Gastrocnemius medialis (tissue), 4 donors: ENCODE measurements at regions not wholly inside any gene's neighbourhood (a gene's known extent, or its start where the extent isn't known, plus 50 kb on each side); places are given as distances from the start of the nearest gene placed in this dataset.

Source experiments
- ATAC-seq, 2 donors: fragments of 150-250 bp; one replicate each; pipeline ENCODE4 v1.9.1; 2016
- DNase-seq, 2 donors: peaks; one replicate each; pipeline ENCODE4 v3.0.0-alpha.2; 2019
- H3K27ac ChIP-seq, 4 donors: fragments of 200-600 bp; sonication (generic); 1 replicate in 1 of 4; 2 replicates in 3 of 4; pipeline ENCODE4 v1.5.1; 2016 to 2018; ENCODE audit warnings: mild to moderate bottlenecking in 2 of 4, moderate library complexity in 1 of 4
- H3K27me3 ChIP-seq, 3 donors: fragments of 200-600 bp; sonication (generic) in 2 of 3; 1 replicate in 1 of 3; 2 replicates in 2 of 3; pipeline versions ENCODE4 v1.5.1 to v1.6.0; 2016 to 2019; ENCODE audit warnings: mild to moderate bottlenecking in 1 of 3, moderate library complexity in 1 of 3
- H3K36me3 ChIP-seq, 2 donors: fragments of 200-600 bp; sonication (generic) in 1 of 2; one replicate each; pipeline ENCODE4 v1.5.1; 2017 to 2018
- H3K4me1 ChIP-seq, 2 donors: fragments of 200-600 bp; sonication (generic) in 1 of 2; one replicate each; pipeline ENCODE4 v1.5.1; 2016 to 2017; ENCODE audit warnings: mild to moderate bottlenecking in 2 of 2
- H3K4me3 ChIP-seq, 4 donors: fragments of 200-600 bp; sonication (generic) in 3 of 4; 1 replicate in 1 of 4; 2 replicates in 3 of 4; pipeline ENCODE4 v1.5.1; 2016 to 2019; ENCODE audit warnings: mild to moderate bottlenecking in 2 of 4
- H3K9me3 ChIP-seq, 3 donors: fragments of 200-600 bp; sonication (generic) in 2 of 3; 1 replicate in 1 of 3; 2 replicates in 2 of 3; pipeline ENCODE4 v1.5.1; 2016 to 2019
- POLR2A ChIP-seq, 2 donors: fragments of 450-650 bp; IDR thresholded peaks; one replicate each; pipeline ENCODE4 v1.6.1; 2017; ENCODE audit warnings: antibody characterized with exemption in 2 of 2, mild to moderate bottlenecking in 2 of 2, moderate library complexity in 2 of 2
- in situ Hi-C, 4 donors: fragments of 200-750 bp; cut with MboI; loops; one replicate each; pipeline versions ENCODE4 v1.15.0 to v1.8.0; 2017; ENCODE audit warnings: low sequenced_read_pairs in 4 of 4
- intact Hi-C: fragments of 100-400 bp; cut with DNase I; formaldehyde crosslinking; loops from one replicate; pipeline ENCODE4 v1.15.1; 2023; ENCODE audit warnings: low total_unique reads
- TF ChIP-seq, protein P1 (sequence below), 5 experiments: fragments of 450-650 bp in 3 of 5; fragments of 200-600 bp in 2 of 5; sonication (generic) in 2 of 5; IDR thresholded peaks in 4 of 5; conservative IDR thresholded peaks in 1 of 5; 1 replicate in 4 of 5; 2 replicates in 1 of 5; pipeline ENCODE4 v1.5.1; 2016 to 2019; ENCODE audit warnings: antibody characterized with exemption in 5 of 5, mild to moderate bottlenecking in 3 of 5, moderate library complexity in 3 of 5

DNA sequence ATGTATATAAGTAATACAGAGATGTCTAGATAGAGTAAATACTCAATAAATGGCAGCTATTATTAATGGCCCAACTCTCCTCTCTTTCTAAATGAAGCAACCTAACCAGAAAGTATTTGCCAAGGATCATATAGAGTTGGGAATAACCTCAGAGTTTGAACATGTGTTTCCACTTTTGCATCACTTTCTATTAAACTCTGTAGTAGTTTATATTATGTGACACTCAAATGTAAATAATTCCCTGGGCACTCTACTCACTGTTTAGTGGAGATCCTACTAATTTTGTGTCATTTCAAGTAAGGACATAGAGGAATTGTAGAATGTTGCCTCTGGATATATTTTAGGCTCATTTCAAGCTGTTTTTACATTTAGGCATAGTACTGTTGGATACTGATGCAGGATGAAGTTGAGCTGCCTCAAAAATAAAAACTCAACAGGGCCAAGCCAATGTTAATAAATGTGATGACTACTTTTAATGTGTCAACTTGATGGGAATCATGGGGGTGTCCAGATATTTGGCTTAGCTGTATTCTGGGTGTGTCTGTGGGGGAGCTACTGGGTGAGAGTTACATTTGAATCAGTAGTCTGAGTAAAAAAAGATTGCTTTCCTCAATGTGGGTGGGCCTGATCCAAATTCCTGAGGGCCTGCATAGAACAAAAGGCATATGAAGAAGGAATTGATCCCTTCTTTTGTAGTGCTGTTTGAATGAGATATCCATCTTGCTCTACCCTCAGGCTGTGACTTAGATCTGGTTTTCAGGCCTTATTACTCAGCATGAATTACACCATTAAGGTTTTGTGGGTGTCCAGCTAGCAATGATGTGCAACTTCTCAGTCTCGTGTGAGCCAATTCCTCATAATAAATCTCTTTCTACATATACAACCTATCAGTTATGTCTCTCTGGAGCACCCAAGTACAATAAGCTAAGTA is 1368.2 kb downstream of the STIM2 start:
- Histone ChIP-seq H3K4me3 (no peak overlapping the region), H3K36me3 (no peaks in the 10 kb centered on the region), H3K9me3 (no peaks in the 10 kb centered on the region), H3K27me3 (no peaks in the 10 kb centered on the region), H3K27ac (no peak overlapping the region), H3K4me1 (no peaks in the 10 kb centered on the region)
- ATAC-seq = no peak
- in situ Hi-C loops (no loop called here), intact Hi-C loops (no loop called here)
- DNase-seq = no peak
- no peak for TF ChIP-seq POLR2A (IDR thresholded peaks at IDR 0.05)
- TF ChIP-seq, protein P1, sequence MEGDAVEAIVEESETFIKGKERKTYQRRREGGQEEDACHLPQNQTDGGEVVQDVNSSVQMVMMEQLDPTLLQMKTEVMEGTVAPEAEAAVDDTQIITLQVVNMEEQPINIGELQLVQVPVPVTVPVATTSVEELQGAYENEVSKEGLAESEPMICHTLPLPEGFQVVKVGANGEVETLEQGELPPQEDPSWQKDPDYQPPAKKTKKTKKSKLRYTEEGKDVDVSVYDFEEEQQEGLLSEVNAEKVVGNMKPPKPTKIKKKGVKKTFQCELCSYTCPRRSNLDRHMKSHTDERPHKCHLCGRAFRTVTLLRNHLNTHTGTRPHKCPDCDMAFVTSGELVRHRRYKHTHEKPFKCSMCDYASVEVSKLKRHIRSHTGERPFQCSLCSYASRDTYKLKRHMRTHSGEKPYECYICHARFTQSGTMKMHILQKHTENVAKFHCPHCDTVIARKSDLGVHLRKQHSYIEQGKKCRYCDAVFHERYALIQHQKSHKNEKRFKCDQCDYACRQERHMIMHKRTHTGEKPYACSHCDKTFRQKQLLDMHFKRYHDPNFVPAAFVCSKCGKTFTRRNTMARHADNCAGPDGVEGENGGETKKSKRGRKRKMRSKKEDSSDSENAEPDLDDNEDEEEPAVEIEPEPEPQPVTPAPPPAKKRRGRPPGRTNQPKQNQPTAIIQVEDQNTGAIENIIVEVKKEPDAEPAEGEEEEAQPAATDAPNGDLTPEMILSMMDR (IDR thresholded peaks at IDR 0.05 in 4 of 5, conservative IDR thresholded peaks at IDR 0.05 in 1 of 5) = no peak

DNA sequence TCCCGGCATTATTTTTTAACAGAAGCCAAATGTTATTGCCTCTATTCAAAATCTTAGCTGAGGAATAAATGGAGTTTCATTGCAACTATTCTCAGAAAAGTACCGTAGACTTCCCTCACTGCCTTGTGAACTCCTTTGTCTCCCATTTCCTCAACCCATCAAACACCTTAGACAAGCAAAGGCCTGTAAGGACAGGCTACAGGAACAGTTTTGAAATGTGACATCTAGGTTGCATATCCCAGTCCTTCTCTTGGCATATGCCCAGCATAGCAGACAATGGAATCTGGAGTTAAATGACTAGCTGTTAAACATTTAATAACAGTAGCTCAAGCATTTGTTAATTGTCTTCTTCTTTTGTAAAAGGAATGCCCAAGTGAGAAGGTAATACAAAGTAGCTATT is 1371.7 kb downstream of the STIM2 start:
- Histone ChIP-seq H3K4me1 (no peaks in the 10 kb centered on the region), H3K36me3 (no peaks in the 10 kb centered on the region), H3K4me3 (no peak overlapping the region), H3K27ac (no peak overlapping the region), H3K27me3 (no peaks in the 10 kb centered on the region), H3K9me3 (no peaks in the 10 kb centered on the region)
- ATAC-seq = no peak
- intact Hi-C loops = no loop called here
- no peak for DNase-seq
- TF ChIP-seq POLR2A (IDR thresholded peaks at IDR 0.05) = no peak
- TF ChIP-seq, protein P1 (IDR thresholded peaks at IDR 0.05 in 4 of 5, conservative IDR thresholded peaks at IDR 0.05 in 1 of 5) = no peak
- in situ Hi-C loops = no loop called here

DNA sequence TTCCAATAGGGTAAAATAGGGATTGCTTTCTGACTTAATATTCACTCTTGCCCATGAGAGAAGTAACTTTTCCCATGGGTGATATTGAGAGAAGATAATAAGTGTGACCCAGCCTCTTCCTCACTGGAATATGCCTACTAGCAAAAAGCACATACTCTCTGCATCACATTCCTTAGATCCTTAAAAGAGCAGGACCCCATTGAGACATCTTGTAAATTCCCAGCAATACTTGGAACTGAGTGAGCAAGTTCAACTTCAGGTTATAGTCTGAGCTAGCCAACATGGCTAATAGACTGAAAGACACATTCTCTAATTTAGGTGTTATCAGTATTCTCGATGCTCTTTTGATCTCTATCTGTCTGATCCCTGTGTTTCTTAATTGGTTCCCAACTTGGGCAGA is 1372.3 kb downstream of the STIM2 start:
- Histone ChIP-seq H3K9me3 (no peaks in the 10 kb centered on the region), H3K4me1 (no peaks in the 10 kb centered on the region), H3K27me3 (no peaks in the 10 kb centered on the region), H3K36me3 (no peaks in the 10 kb centered on the region), H3K27ac (no peak overlapping the region), H3K4me3 (no peak overlapping the region)
- in situ Hi-C loops (no loop called here), intact Hi-C loops (no loop called here)
- TF ChIP-seq, protein P1 (IDR thresholded peaks at IDR 0.05 in 4 of 5, conservative IDR thresholded peaks at IDR 0.05 in 1 of 5) = no peak
- TF ChIP-seq POLR2A (IDR thresholded peaks at IDR 0.05) = no peak
- DNase-seq (no peak), ATAC-seq (no peak)

DNA sequence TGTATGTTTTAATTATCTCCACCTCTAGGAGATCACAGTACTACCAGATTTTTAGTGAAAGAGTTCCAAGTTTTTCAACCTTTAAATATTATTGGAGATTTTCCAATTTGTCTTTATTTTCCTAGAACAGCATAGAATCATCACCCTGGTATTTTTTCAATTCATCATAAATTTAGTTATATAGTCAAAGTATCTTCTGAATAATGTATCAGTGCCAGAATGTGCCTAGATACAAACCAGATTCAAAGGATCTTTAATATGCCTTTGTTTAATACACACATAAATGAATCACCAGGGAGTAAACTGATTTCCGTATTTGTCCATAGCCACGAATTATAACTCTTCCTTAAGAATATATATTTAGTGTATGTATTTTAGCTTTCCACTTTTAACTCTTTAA is 1373.1 kb downstream of the STIM2 start:
- H3K9me3 ChIP-seq = no peaks in the 10 kb centered on the region
- TF ChIP-seq POLR2A (IDR thresholded peaks at IDR 0.05) = no peak
- TF ChIP-seq, protein P1 (IDR thresholded peaks at IDR 0.05 in 4 of 5, conservative IDR thresholded peaks at IDR 0.05 in 1 of 5) = no peak
- ATAC-seq = no peak
- H3K4me3 ChIP-seq = no peak overlapping the region
- no peaks in the 10 kb centered on the region for H3K27me3 ChIP-seq
- DNase-seq = no peak
- no peaks in the 10 kb centered on the region for H3K4me1 ChIP-seq
- no peaks in the 10 kb centered on the region for H3K36me3 ChIP-seq
- intact Hi-C loops = no loop called here
- H3K27ac ChIP-seq = no peak overlapping the region
- in situ Hi-C loops = no loop called here
